Suppressor macrophage treated with lipopolysaccharide for 4 hours (primary cell): ENCODE measurements at regions not wholly inside any gene's neighbourhood (a gene's known extent, or its start where the extent isn't known, plus 50 kb on each side); places are given as distances from the start of the nearest gene placed in this dataset.
"Not testable (repeated sequence)": the region's sequence is repeated elsewhere in the genome, so short reads cannot be mapped to it uniquely, and the experiment has no call there.

Source experiments
- DNase-seq: peaks from one replicate; pipeline ENCODE4 v3.0.0-alpha.2; 2020

- DNase-seq: no peak
Observed at GRCh38 chr3:5480190-5480589, 292.7 kb downstream of the EDEM1 start.

- DNase-seq: no peak
Observed at GRCh38 chr3:5485427-5485826, 297.9 kb downstream of the EDEM1 start.

GRCh38 chr3:5488771-5489170 is 301.3 kb downstream of the EDEM1 start:
- DNase-seq: no peak

DNA sequence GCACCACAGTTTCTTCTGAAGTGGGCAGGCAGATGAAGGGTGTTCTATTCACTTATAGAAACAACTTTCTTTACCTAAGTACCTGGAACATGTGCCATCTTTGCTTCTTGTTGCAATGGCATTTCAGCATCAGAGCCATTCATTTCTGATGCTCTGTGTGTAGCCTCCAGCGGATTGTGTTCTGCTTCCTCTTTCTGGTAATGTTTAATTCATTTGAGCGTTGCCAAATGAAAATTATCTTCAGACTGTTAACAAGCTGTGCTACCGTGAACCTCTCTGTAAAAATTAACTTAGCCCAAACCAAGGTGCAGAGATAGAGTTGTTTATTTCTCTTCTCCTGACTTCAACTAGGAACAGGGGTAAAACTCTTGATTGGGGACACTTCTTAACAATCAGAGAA is 302.0 kb downstream of the EDEM1 start:
- DNase-seq: no peak

DNA sequence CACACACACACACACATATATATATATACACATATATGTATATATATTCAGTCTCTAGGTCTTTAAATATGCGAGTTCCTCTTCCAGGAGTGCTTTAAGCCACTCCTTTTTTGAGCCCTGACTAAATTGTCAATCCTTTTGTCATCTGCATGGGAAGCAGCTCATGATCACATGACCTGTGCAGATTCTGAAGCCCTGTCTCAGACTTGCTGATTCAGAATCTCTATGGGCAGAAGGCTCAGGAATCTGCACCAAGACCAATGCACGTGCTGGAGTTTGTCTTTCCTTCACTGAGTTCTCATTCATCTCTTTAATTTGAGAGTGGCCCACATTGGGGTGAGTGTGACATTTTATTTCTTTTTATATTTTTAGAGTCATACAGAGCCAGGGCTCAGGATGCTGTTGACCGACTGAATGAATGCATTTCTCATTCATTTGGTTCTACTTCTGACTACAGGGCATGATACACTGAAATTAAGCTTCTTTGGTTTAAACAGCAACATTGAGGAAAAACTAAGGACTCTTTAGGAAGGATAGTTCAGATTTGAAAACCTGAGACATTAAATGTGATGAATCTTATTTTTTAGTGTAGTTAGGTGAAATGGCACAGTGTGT is 307.5 kb downstream of the EDEM1 start:
- DNase-seq: peak; percentile 71

DNA sequence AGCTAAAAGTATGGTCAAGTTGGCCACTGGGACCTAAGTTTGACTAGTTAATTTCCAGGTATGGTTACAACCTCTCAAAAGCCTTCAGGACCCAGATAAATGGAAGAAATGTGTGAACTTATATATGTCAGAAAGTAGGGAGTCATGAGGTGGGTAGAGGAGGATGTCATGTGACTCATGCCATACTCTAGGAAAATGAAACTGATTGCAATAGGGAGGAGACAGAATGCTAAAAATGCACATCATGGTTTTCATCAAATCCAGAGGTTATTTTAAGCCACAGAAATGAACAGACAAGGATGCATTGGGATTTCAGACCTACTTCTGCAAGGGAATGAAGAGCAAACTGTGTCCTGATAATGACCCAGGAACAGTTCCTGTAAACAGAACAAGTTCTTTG is 310.0 kb downstream of the EDEM1 start:
- peak; percentile 60 for DNase-seq

- DNase-seq: no peak
Observed at GRCh38 chr3:5498981-5499380, 311.5 kb downstream of the EDEM1 start.

- peak; percentile 25 for DNase-seq
Observed at GRCh38 chr3:5499404-5499803, 311.9 kb downstream of the EDEM1 start.

GRCh38 chr3:5503136-5503535 is 315.6 kb downstream of the EDEM1 start:
- DNase-seq: no peak

GRCh38 chr3:5504135-5504534 is 316.6 kb downstream of the EDEM1 start:
- no peak for DNase-seq

- DNase-seq: no peak
Observed at GRCh38 chr3:5505163-5505562, 317.7 kb downstream of the EDEM1 start.

DNA sequence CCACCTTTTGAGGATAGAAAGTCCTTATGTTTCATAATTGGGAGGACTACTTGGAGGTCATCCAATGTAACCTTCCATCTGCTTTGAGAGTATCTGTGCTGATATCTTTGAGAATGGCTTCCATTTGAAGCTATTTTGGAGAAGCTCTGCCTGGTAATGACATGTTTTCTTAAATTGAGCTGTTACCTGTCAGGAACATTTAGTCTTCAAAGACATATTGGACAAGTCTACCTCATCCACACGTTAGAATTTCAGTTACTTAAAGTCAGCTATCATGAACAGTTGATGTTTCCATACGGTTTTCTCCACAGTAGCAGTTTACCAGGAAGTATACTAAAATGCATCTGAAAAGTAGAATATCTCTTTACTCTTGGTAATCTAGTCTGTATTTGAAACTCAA is 318.5 kb downstream of the EDEM1 start:
- DNase-seq: no peak

GRCh38 chr3:5508860-5509259 is 321.4 kb downstream of the EDEM1 start:
- DNase-seq: not testable (repeated sequence)

DNA sequence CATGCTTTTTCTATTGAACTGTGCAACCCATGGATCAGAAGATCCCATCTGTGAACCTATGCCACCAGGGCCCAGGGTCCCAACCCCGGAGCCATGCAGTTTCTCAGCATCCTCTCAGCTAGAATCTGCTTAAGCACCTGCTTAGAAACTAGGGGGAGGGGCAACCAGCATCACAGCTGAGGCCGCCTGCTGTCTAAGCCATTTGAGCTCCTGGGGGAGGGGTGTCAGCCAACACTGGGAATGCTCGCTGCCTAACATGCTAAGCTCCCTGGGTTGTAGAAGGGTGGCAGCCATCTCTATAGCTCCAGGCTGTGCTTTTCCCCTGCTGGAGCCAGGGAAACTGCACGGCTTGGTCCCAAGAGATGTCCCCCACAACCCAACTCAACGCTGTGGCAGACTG is 322.8 kb downstream of the EDEM1 start:
- no peak for DNase-seq

DNA sequence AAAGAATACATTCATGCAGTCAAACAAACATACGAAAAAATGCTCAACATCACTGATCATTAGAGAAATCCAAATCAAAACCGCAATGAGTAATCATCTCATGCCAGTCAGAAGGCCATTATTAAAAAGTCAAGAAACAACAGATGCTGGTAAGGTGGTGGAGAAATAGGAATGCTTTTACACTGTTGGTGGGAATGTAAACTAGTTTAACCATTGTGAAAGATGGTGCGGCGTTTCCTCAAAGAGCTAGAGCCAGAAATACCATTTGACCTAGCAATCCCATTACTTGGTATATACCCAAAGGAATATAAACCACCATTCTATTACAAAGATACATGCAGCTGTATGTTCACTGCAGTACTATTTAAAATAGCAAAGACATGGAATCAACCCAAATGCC is 330.4 kb downstream of the EDEM1 start:
- DNase-seq: no peak

DNA sequence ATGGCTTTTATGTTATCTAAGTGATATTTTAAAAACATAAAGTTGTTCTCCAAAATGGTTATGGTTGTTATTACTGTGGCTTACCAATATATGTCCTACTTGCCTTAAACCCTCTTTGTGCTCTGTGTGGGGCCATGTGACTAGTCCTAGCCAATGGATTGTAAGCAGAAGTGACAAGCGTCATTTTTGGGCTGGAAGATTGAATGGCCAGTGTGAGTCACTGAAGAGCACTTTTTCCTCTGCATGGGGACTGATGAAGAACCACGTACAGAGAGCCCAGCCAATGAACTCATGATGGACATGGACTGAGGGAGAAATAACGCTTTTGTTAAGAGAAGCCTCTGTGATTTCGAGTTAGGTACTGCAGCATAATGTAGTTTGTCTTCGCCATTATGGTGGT is 332.7 kb downstream of the EDEM1 start:
- no peak for DNase-seq

DNA sequence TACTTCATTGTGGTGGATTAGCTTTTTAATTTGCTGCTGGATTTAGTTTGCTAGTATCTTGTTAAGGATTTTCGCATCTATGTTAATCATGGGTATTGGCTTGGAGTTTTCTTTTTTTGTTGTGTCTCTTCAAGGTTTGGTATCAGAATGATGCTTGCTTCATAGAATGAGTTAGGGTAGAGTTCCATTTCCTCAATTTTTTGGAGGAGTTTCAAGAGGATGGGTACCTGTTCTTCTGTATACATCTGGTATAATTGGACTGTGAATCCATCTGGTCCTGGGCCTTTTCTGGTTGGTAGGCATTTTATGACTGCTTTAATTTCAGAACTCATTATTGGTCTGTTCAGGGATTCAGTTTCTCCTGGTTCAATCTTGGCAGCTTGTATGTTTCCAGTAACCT is 335.6 kb downstream of the EDEM1 start:
- DNase-seq: no peak

DNA sequence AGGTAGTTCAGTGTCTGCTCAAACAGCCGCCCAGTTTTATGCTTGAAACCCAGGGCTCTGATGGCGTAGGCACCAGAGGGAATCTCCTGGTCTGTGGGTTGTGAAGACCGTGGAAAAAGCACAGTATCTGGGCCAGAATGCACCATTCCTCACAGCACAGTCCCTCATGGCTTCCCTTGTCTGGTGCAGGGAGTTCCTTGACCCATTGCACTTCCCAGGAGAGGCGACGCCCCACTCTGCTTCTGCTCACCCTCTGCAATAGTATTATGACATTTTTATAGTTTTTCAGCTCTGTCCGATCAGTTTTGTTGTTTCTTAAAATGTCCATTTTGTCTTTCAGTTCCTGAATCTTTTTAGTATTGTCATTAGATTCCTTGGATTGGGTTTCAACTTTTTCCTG is 343.5 kb downstream of the EDEM1 start:
- DNase-seq: no peak

- DNase-seq: no peak
Observed at GRCh38 chr3:5531741-5532290, 344.3 kb downstream of the EDEM1 start.

- no peak for DNase-seq
Observed at GRCh38 chr3:5540532-5540931, 353.0 kb downstream of the EDEM1 start.

- DNase-seq: no peak
Observed at GRCh38 chr3:5542472-5542871, 355.0 kb downstream of the EDEM1 start.

DNA sequence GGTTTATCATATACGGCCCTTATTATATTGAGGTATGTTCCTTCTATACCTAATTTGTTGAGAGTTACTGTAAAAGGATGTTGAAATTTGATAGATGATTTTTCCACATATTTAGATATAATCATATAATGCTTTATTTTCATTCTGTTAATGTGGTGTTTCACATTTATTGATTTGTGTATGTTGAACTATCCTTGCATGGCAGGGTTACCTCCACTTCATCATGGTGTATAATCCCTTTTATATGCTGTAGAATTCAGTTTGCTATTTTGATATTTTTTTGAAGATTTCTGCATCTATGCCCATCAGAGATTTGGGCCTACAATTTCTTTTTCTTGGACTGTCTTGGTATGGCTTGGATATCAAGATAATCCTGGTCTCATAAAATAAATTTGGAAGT is 355.5 kb downstream of the EDEM1 start:
- DNase-seq: no peak

DNA sequence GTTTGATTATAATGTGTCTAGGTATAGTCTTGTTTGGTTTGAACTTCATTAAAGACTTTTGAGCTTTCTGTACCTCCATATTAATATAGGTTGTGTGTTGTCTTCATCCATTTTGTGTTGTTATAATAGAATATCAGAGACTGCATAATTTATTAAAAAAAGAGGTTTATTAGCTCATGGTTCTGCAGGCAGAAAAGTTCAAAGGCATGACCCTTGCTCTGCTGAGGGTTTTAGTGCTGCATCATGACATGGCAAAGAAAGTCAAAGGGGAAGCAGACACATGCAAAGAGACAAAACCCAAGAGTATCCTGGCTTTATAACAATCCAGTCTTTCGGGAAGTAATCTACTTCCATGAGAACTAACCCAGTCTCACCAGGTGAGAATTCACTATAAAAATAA is 358.2 kb downstream of the EDEM1 start:
- no peak for DNase-seq

DNA sequence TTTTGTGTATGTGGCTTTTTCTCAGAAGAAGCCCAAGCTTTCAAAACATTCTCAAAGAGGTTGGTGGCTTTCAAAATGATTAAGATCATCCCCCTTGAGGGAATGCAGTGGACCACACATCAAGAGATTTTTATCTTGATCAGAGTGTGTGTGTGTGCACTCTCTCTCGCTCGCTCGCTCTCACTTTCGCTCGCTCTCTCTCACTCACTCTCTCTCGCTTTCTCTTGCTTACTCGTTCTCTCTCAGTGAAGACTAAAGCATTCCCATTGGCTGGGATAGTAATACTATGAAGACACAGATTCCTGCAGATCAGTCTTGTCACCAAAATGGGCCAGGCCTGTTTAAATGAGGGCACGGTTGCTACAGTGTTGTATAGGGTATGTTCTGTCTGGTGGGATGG is 365.7 kb downstream of the EDEM1 start:
- DNase-seq: no peak

DNA sequence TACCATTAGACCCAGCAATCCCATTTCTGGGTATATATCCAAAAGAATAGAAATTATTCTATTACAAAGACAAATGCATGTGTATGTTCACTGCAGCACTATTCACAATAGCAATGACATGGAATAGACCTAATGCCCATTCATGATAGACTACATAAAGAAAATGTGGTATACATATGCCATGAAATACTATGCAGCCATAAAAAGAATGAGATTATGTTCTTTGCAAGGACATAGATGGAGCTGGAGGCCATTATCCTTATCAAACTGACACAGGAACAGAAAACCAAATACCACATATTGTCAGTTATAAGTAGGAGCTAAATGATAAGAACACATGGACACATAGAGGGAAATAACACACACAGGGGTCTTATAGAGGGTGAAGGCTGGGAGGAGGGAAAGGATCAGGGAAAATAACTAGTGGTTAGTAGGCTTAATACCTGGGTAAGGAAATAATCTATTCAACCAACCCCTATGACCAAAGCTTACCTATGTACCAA is 366.8 kb downstream of the EDEM1 start:
- no peak for DNase-seq
